Breast epithelium (tissue), 4 donors: ENCODE measurements at regions not wholly inside any gene's neighbourhood (a gene's known extent, or its start where the extent isn't known, plus 50 kb on each side); places are given as distances from the start of the nearest gene placed in this dataset.
"Not testable (repeated sequence)": the region's sequence is repeated elsewhere in the genome, so short reads cannot be mapped to it uniquely, and the experiment has no call there.

ENCODE experiments used
- DNase-seq, 2 donors: peaks; one replicate each; pipeline ENCODE4 v3.0.0-alpha.2; 2019; ENCODE audit warnings: low spot score in 2 of 2
- H3K27ac ChIP-seq, 2 donors: fragments of 200-600 bp; sonication (generic) in 1 of 2; one replicate each; pipeline ENCODE4 v1.5.1; 2016 to 2019; ENCODE audit warnings: mild to moderate bottlenecking in 1 of 2
- H3K27me3 ChIP-seq, 2 donors: fragments of 200-600 bp; sonication (generic) in 1 of 2; one replicate each; pipeline versions ENCODE4 v1.5.1 to v1.6.0; 2017 to 2019; ENCODE audit warnings: control low read depth in 1 of 2, mild to moderate bottlenecking in 1 of 2
- H3K36me3 ChIP-seq: fragments of 200-600 bp; one replicate; pipeline ENCODE4 v1.5.1; 2019
- H3K4me1 ChIP-seq, 2 donors: fragments of 200-600 bp; sonication (generic); one replicate each; pipeline ENCODE4 v1.5.1; 2016 to 2019; ENCODE audit warnings: control low read depth in 1 of 2
- H3K4me3 ChIP-seq, 3 donors: fragments of 200-600 bp; sonication (generic); 1 replicate in 2 of 3; 2 replicates in 1 of 3; pipeline ENCODE4 v1.5.1; 2016 to 2019; ENCODE audit warnings: mild to moderate bottlenecking in 3 of 3, moderate library complexity in 2 of 3
- H3K9me3 ChIP-seq, 2 donors: fragments of 200-600 bp; sonication (generic) in 1 of 2; one replicate each; pipeline ENCODE4 v1.5.1; 2016 to 2019; ENCODE audit warnings: control low read depth in 1 of 2
- POLR2A ChIP-seq: fragments of 450-650 bp; IDR thresholded peaks from one replicate; pipeline ENCODE4 v1.6.1; 2016; ENCODE audit warnings: antibody characterized with exemption, mild to moderate bottlenecking, moderate library complexity
- POLR2AphosphoS5 ChIP-seq, 3 donors: sonication (generic); formaldehyde crosslinking; IDR thresholded peaks; one replicate each; pipeline ENCODE4 v1.6.1; 2017; ENCODE audit warnings: antibody characterized with exemption in 3 of 3
- intact Hi-C: fragments of 100-400 bp; cut with DNase I; formaldehyde crosslinking; loops from one replicate; pipeline ENCODE4 v1.15.1; 2023; ENCODE audit warnings: low total_unique reads
- TF ChIP-seq, protein P1 (sequence below), 3 donors: fragments of 450-650 bp; IDR thresholded peaks; one replicate each; pipeline ENCODE4 v1.5.1; 2016 to 2017; ENCODE audit warnings: antibody characterized with exemption in 3 of 3, mild to moderate bottlenecking in 3 of 3, moderate library complexity in 3 of 3

DNA sequence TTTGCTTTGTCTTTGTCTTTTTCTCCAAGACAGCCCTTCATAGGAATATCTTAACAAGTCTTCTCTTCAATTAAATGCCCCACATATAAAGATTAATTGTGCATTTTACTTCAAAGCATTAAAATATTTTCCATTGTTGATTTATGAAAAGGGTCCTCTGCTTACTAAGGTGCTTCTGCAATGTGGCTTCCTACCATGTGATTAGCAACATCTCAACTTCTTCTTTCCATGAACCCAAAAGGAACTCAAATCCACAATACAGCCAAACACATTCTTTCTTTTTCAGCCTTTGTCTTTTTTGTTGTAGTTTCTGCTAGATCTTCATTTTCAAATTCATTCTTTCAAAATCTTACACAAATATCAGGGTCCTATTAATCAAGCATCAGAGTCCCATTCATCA, 309.2 kb downstream of the NSUN3 start:
- Histone ChIP-seq H3K27me3 (no peaks in the 10 kb centered on the region), H3K4me1 (no peaks in the 10 kb centered on the region), H3K9me3 (peaks cover 0 to 5% of the 10 kb centered on the region in 2 donors), H3K27ac (no peak overlapping the region), H3K4me3 (no peak overlapping the region), H3K36me3 (no peaks in the 10 kb centered on the region)
- TF ChIP-seq, protein P1, sequence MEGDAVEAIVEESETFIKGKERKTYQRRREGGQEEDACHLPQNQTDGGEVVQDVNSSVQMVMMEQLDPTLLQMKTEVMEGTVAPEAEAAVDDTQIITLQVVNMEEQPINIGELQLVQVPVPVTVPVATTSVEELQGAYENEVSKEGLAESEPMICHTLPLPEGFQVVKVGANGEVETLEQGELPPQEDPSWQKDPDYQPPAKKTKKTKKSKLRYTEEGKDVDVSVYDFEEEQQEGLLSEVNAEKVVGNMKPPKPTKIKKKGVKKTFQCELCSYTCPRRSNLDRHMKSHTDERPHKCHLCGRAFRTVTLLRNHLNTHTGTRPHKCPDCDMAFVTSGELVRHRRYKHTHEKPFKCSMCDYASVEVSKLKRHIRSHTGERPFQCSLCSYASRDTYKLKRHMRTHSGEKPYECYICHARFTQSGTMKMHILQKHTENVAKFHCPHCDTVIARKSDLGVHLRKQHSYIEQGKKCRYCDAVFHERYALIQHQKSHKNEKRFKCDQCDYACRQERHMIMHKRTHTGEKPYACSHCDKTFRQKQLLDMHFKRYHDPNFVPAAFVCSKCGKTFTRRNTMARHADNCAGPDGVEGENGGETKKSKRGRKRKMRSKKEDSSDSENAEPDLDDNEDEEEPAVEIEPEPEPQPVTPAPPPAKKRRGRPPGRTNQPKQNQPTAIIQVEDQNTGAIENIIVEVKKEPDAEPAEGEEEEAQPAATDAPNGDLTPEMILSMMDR (IDR thresholded peaks at IDR 0.05), result no peak
- no peak for TF ChIP-seq POLR2AphosphoS5 (IDR thresholded peaks at IDR 0.05)
- TF ChIP-seq POLR2A, result no peak
- DNase-seq, result no peak
- intact Hi-C loops, result no loop called here

DNA sequence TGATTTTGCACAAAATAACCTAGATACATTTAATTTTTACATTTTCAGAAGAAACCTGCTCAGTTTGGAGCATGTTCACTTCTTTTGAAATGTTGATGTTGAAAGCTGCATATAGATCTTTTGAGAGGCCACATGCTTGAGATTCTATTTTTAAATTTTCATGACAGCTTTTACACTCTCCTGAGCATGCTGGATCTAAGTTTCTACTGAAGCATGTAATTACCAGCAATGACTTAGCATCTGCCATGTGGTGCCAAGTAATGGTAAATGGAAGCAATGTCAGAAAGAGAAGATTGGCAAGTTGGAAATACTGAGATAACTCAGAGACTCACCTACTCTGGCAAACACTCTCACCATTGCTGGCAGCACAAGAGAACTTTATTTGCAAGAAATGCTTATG, 310.6 kb downstream of the NSUN3 start:
- intact Hi-C loops, result no loop called here

DNA sequence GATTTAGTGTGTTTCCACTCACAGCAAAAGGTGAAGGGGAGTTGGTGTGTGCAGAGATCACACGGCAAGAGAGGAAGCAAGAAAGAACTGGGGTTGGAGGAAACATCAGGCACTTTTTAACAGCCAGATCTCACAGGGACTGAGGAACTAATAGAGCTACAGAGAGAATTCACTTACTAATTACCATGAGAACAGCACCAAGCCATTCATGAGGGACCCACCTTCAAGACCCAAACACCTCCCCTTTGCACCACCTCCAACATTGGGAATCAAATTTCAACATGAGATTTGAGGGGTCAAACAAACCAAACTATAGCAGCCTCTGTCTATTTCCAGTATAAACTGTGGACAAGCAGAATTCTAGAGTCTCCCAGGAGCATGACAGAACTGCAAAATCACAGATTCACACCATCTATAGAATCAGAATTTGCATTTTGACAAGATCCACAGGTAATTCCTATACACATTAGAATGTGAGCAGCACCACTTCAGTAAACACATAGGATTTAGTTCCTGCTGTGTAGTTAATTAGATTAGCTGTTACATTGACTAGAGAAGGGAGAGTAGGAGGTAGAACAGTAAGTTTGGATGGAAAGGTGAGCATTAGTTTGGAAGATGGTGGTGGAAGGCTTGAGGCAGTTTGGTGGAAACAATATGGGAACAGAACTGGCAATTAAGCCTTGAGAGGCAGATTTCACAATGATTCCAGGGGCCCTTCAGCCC, 311.7 kb downstream of the NSUN3 start:
- intact Hi-C loops, result no loop called here
- DNase-seq, result no peak
- TF ChIP-seq POLR2AphosphoS5 (IDR thresholded peaks at IDR 0.05), result no peak
- no peak for TF ChIP-seq POLR2A
- TF ChIP-seq, protein P1 (IDR thresholded peaks at IDR 0.05), result no peak
- Histone ChIP-seq H3K4me1 (no peaks in the 10 kb centered on the region), H3K27ac (no peak overlapping the region), H3K4me3 (no peak overlapping the region), H3K27me3 (no peaks in the 10 kb centered on the region), H3K36me3 (no peaks in the 10 kb centered on the region), H3K9me3 (peaks cover 0 to 5% of the 10 kb centered on the region in 2 donors)

More for the DNA sequence above, 310.6 kb downstream of the NSUN3 start:
- no peaks in the 10 kb centered on the region for H3K27me3 ChIP-seq
- H3K4me3 ChIP-seq, result no peak overlapping the region
- H3K4me1 ChIP-seq, result no peaks in the 10 kb centered on the region
- no peaks in the 10 kb centered on the region for H3K36me3 ChIP-seq
- no peak for TF ChIP-seq POLR2AphosphoS5 (IDR thresholded peaks at IDR 0.05)
- no peak for TF ChIP-seq POLR2A
- TF ChIP-seq, protein P1 (IDR thresholded peaks at IDR 0.05), result no peak
- peaks cover 0 to 5% of the 10 kb centered on the region in 2 donors for H3K9me3 ChIP-seq
- no peak overlapping the region for H3K27ac ChIP-seq
- DNase-seq, result no peak

DNA sequence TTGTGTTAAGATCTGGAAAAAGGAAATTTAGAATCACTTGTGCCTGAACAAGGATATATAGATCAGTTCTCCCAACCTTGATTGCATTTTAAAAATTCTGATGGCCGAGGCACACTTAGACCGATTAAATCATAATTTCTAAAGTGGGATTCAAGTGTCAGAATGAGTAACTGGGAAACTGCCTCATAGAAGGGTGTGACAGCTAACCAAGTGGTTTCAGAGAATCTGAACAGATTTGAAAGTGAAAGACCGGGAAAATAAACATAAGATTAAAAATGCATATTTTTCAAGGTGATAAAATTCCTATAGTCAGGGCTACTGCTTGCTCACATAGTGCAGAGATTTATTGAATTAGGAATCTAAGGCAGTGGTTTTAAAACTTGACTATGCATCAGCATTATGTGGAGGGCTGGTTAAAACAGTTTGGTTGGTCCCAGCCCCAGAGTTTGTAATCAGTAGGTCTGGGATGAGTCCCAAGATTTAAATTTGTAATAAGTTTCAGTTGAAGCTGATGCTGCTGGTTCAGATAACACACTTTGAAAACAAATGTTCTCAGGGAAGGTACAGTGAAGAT, 314.3 kb downstream of the NSUN3 start:
- H3K4me1 ChIP-seq, intact Hi-C loops, H3K4me3 ChIP-seq, H3K36me3 ChIP-seq, H3K27me3 ChIP-seq, DNase-seq, H3K27ac ChIP-seq, H3K9me3 ChIP-seq: not testable (repeated sequence)

DNA sequence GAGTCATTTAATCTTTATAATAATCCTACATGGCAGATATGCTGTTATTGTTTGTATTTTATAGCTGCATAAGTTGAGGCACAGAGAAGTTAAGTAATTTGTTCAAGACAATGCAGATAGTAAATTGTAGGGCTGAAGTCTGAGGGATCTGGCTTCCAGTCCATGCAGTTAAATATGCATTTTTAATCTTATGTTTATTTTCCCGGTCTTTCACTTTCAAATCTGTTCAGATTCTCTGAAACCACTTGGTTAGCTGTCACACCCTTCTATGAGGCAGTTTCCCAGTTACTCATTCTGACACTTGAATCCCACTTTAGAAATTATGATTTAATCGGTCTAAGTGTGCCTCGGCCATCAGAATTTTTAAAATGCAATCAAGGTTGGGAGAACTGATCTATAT, 315.0 kb downstream of the NSUN3 start:
- H3K27me3 ChIP-seq, H3K9me3 ChIP-seq, H3K4me1 ChIP-seq, H3K36me3 ChIP-seq, H3K4me3 ChIP-seq, intact Hi-C loops, DNase-seq, H3K27ac ChIP-seq: not testable (repeated sequence)

DNA sequence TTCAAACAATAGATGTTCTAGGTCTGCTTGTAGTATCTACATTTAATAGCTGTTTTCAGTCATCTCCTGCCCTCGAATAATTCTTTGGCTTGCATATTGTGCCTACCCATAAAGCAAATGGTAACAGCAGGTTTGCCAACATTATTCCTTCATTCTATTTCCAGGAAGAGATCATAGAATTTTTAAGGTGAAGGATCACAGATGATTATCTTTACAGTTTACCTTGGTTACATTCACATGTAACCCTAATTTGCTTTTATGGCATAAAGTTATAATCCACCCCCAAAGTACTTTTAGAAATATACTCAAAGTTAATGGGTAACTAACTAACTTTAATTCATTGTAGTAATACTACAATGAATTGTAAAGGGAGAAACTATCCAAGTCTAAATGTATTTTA, 315.5 kb downstream of the NSUN3 start:
- DNase-seq, result no peak
- intact Hi-C loops, result no loop called here
- no peaks in the 10 kb centered on the region for H3K9me3 ChIP-seq
- H3K4me1 ChIP-seq, result no peaks in the 10 kb centered on the region
- TF ChIP-seq POLR2A, result no peak
- TF ChIP-seq POLR2AphosphoS5 (IDR thresholded peaks at IDR 0.05), result no peak
- TF ChIP-seq, protein P1 (IDR thresholded peaks at IDR 0.05), result no peak
- no peak overlapping the region for H3K27ac ChIP-seq
- no peaks in the 10 kb centered on the region for H3K36me3 ChIP-seq
- no peaks in the 10 kb centered on the region for H3K27me3 ChIP-seq
- no peak overlapping the region for H3K4me3 ChIP-seq
